Thymus (tissue), 11 donors: ENCODE measurements at regions not wholly inside any gene's neighbourhood (a gene's known extent, or its start where the extent isn't known, plus 50 kb on each side); places are given as distances from the start of the nearest gene placed in this dataset.

Source experiments
- DNase-seq, 9 donors: peaks; one replicate each; pipeline ENCODE4 v3.0.0-alpha.2; 2013; ENCODE audit warnings: low spot score in 9 of 9, low read depth in 6 of 9, missing footprints in 1 of 9
- H3K27ac ChIP-seq, 2 donors: one replicate each; pipeline ENCODE4 v1.5.1; 2013; ENCODE audit warnings: control low read depth in 1 of 2, low read depth in 1 of 2, low read length in 1 of 2, mild to moderate bottlenecking in 1 of 2, moderate library complexity in 1 of 2
- H3K27me3 ChIP-seq, 2 donors: one replicate each; pipeline ENCODE4 v1.5.1; 2013; ENCODE audit warnings: low read length in 1 of 2; ENCODE audit not compliant: control insufficient read depth in 2 of 2, insufficient read depth in 1 of 2
- H3K36me3 ChIP-seq, 2 donors: one replicate each; pipeline ENCODE4 v1.5.1; 2013; ENCODE audit warnings: low read length in 1 of 2, mild to moderate bottlenecking in 1 of 2, moderate library complexity in 1 of 2; ENCODE audit not compliant: control insufficient read depth in 2 of 2, insufficient read depth in 2 of 2
- H3K4me1 ChIP-seq, 2 donors: one replicate each; pipeline ENCODE4 v1.5.1; 2013; ENCODE audit warnings: low read length in 2 of 2; ENCODE audit not compliant: control insufficient read depth in 2 of 2, insufficient read depth in 2 of 2
- H3K4me3 ChIP-seq, 2 donors: one replicate each; pipeline ENCODE4 v1.5.1; 2013; ENCODE audit warnings: low read length in 2 of 2, control low read depth in 1 of 2, mild to moderate bottlenecking in 1 of 2
- H3K9me3 ChIP-seq, 2 donors: one replicate each; pipeline ENCODE4 v1.5.1; 2013; ENCODE audit warnings: low read length in 1 of 2, mild to moderate bottlenecking in 1 of 2; ENCODE audit not compliant: control insufficient read depth in 2 of 2, insufficient read depth in 1 of 2
- WGBS: extraction: QIAGEN DNeasy Blood & Tissue Kit; methylation state at CpG from one replicate; pipeline ENCODE4 v1.1.7; 2013; 5-methylcytosine and 5-hydroxymethylcytosine counted together
- donor health status: healthy.

GRCh38 chr5:56291661-56292374, 58.7 kb upstream of the ANKRD55 start:
- no peak overlapping the region for H3K27ac ChIP-seq
- H3K9me3 ChIP-seq = no peaks in the 10 kb centered on the region
- no peaks in the 10 kb centered on the region for H3K4me1 ChIP-seq
- DNase-seq = no peak
- no peaks in the 10 kb centered on the region for H3K27me3 ChIP-seq
- H3K4me3 ChIP-seq = no peak overlapping the region
- 93% methylated on average over 3 of the region's 3 CpGs for WGBS
- H3K36me3 ChIP-seq = no peaks in the 10 kb centered on the region

DNA sequence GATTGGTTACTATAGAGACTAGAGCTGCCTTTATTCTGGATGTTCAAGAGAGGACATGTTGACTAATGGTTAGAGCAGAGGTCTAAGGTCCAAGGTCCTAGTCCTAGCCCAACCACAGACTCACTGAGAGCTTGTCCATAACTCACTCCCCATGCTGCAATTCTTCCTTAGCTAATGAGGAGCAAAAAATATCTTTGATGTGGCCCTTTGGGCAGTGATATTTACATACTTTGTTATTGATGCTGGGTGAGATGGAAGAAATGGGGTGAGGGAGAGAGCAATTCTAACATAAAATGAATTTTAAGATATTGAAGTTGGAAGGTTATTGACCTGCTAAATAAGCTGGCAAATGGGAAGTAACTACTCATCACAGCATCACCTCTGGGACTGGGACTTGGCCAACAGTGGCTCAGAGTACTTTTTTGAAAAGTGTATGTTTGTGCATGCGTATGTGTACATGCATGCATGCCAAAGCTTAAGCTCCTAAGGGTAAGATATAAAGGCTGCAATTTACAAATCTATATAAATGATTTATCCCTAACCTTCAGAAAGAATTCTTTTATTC, 58.0 kb upstream of the ANKRD55 start:
- 98% methylated on average over 1 of the region's 1 CpG for WGBS
- H3K9me3 ChIP-seq = no peaks in the 10 kb centered on the region

DNA sequence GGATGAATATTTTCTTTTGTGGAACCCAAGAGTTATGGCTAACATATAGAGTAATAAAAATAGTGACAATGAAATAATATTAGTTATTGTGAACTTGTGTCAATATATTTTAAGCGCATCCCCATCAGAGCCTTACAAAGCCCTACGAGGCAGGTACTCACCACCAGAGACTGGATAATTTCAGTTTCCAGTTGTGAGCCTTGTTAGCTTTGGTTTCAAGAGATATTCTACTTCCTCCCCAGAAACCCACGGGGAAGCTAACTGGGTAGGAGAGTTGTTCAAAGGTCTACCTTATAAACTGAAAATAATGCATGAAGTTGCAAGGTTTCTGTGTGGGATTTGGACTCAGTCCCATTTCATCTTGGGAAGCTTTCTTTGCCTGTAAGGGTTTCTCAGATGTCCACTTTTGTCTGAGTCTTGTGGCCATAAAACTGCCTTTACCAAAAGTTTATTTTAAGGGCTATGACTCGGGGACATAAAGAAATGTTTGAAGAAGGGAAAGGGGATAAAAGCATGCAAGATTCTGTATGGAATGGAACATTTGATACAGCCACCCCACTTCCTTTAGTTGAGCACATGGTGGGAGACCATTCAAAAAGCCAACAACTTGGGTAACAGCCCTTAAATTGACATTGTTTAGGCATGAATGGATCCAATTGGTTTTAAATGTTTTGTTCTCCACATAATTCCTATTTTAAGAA, 57.4 kb upstream of the ANKRD55 start:
- H3K4me1 ChIP-seq = no peaks in the 10 kb centered on the region
- DNase-seq = peak in 1 of 9 donors; percentile 20
- no peaks in the 10 kb centered on the region for H3K27me3 ChIP-seq
- WGBS = 66% methylated on average over 4 of the region's 4 CpGs
- H3K9me3 ChIP-seq = no peaks in the 10 kb centered on the region
- H3K27ac ChIP-seq = no peak overlapping the region
- no peak overlapping the region for H3K4me3 ChIP-seq
- H3K36me3 ChIP-seq = no peaks in the 10 kb centered on the region

More for the DNA sequence above, 58.0 kb upstream of the ANKRD55 start:
- H3K4me3 ChIP-seq = no peak overlapping the region
- H3K27me3 ChIP-seq = no peaks in the 10 kb centered on the region
- H3K4me1 ChIP-seq = no peaks in the 10 kb centered on the region
- DNase-seq = no peak
- H3K27ac ChIP-seq = no peak overlapping the region
- no peaks in the 10 kb centered on the region for H3K36me3 ChIP-seq

- Histone ChIP-seq H3K27ac (no peak overlapping the region), H3K4me3 (no peak overlapping the region), H3K36me3 (no peaks in the 10 kb centered on the region), H3K9me3 (no peaks in the 10 kb centered on the region), H3K27me3 (no peaks in the 10 kb centered on the region), H3K4me1 (no peaks in the 10 kb centered on the region)
- no peak for DNase-seq
These were observed 56.5 kb upstream of the ANKRD55 start for GRCh38 chr5:56289602-56289987.

DNA sequence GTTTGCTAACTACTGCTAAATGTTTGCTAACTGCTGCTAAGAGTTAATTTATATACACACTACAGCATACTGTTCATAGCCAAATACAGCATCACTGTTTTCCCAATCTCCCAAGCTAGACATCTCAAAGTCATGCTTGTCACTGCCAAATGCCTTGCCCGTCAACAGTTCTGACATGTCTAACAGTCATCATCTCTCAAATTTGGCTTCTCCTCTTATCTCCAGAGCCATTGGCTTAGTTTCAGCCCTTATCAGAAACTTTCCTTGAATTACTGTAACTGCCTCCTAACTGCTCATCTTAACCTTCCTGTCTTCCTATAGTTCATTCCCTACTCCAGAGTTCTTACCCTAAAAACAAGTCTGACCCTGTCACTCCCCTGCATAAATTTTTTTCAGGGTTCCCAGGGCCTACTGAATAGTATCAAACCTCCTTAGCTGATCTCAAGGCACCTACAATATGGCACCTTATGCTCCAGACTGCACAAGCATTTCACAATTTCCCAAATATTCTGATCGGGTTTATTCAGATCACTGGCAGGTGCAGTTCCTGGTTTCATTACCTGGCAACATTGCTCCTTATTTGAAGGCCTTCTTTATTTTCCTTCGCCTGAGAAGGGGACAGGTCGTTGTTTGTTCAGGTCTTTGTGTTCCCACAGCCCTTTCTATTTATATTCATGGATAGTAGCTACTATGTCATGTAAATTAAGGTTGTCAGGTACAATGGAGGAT, 55.9 kb upstream of the ANKRD55 start:
- H3K27me3 ChIP-seq = no peaks in the 10 kb centered on the region
- no peaks in the 10 kb centered on the region for H3K9me3 ChIP-seq
- H3K4me1 ChIP-seq = no peaks in the 10 kb centered on the region
- WGBS = 95% methylated on average over 4 of the region's 4 CpGs
- no peaks in the 10 kb centered on the region for H3K36me3 ChIP-seq
- no peak overlapping the region for H3K27ac ChIP-seq
- H3K4me3 ChIP-seq = no peak overlapping the region
- DNase-seq = no peak

DNA sequence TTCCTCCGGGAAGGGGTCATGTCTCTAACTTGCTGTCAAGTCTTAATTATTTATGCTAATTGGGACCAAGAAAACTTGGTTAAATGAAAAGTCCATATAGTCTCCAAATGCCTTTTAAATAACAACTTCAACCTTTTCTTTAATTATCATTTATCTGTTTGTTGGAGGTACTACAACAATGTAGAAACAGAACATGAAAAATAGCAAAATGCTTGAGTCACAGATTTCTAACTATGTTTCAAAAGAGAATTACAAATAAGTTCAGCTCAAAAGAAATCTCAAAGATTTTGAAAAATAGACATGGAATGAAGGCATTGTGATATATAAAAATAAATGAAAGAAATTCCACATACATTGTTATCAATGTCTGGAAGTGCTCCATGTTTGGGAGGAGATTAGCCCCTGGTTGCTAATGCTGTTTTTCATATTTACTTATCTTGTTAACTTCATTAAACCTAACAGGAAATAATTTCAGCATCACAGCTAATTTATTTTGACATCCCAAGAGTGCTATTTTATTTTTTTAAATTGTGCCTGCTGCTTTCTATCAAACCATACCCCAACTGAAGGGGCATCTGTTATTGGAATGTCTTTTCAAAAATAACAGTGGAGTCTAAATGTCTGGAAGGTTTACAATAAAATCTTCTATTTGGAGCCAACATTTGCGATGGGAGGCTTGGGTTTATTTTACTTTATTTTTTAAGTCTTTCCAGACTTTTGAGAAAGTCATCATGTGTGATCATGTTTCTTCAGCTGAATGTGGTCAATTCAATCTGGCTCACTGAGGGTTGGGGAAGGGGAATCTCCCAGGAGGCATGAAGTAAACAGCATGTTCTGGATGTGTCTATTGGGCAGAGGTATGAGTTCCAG, 53.1 kb upstream of the ANKRD55 start:
- DNase-seq = peak in 1 of 9 donors; percentile 9
- WGBS = 91% methylated on average over 2 of the region's 2 CpGs
- Histone ChIP-seq H3K27ac (no peak overlapping the region), H3K36me3 (no peaks in the 10 kb centered on the region), H3K4me1 (no peaks in the 10 kb centered on the region), H3K9me3 (no peaks in the 10 kb centered on the region), H3K4me3 (no peak overlapping the region), H3K27me3 (no peaks in the 10 kb centered on the region)

DNA sequence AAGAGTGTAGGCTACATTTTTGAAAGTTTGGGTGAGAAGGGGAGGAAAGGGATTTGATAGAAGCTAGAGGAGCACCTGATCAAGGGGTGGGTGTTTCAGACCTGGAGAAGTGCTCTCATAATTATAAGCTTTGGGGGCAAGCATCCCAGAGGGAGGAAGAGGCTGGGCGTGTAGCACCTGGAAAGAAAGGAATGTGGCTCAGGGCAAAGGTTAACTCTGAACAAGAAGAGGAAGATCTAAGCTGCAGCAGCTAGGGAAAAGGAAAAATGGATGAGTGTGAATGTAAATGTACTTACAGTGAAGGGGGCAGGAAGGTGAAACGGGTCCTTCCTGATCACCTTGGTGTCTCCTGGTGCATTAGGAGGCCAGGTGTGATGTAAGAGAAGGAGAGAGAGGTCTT, 49.8 kb upstream of the ANKRD55 start:
- no peak overlapping the region for H3K4me3 ChIP-seq
- no peak for DNase-seq
- H3K4me1 ChIP-seq = no peaks in the 10 kb centered on the region
- 96% methylated on average over 2 of the region's 2 CpGs for WGBS
- H3K27ac ChIP-seq = no peak overlapping the region
- H3K36me3 ChIP-seq = no peaks in the 10 kb centered on the region
- no peaks in the 10 kb centered on the region for H3K27me3 ChIP-seq
- H3K9me3 ChIP-seq = no peaks in the 10 kb centered on the region
